ENCODE measurements at regions not wholly inside any gene's neighbourhood (a gene's known extent, or its start where the extent isn't known, plus 50 kb on each side); places are given as distances from the start of the nearest gene placed in this dataset.
"Not testable (repeated sequence)": the region's sequence is repeated elsewhere in the genome, so short reads cannot be mapped to it uniquely, and the experiment has no call there.

DNA sequence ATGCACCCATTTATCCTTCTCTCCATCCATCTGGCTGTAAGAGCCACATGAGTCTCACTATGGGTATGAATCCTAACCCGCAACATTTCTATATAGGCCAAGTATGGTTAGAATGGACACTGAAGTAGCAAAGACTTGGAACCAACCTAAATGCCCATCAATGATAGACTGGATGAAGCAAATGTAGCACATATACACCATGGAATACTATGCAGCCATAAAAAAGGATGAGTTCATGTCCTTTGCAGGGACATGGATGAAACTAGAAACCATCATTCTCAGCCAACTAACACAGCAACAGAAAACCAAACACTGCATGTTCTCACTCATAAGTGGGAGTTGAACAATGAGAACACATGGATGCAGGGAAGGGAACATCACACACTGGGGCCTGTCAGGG lies 111.5 kb upstream of the SEM1 start:
- TF ChIP-seq, protein P1, sequence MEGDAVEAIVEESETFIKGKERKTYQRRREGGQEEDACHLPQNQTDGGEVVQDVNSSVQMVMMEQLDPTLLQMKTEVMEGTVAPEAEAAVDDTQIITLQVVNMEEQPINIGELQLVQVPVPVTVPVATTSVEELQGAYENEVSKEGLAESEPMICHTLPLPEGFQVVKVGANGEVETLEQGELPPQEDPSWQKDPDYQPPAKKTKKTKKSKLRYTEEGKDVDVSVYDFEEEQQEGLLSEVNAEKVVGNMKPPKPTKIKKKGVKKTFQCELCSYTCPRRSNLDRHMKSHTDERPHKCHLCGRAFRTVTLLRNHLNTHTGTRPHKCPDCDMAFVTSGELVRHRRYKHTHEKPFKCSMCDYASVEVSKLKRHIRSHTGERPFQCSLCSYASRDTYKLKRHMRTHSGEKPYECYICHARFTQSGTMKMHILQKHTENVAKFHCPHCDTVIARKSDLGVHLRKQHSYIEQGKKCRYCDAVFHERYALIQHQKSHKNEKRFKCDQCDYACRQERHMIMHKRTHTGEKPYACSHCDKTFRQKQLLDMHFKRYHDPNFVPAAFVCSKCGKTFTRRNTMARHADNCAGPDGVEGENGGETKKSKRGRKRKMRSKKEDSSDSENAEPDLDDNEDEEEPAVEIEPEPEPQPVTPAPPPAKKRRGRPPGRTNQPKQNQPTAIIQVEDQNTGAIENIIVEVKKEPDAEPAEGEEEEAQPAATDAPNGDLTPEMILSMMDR (IDR thresholded peaks at IDR 0.05): not testable (repeated sequence)
- TF ChIP-seq POLR2A (IDR thresholded peaks at IDR 0.05; ENCODE audit: low read depth): not testable (repeated sequence)

Data from esophagus muscularis mucosa (tissue), 3 donors.